DND-41 (cell line): ENCODE measurements at regions not wholly inside any gene's neighbourhood (a gene's known extent, or its start where the extent isn't known, plus 50 kb on each side); places are given as distances from the start of the nearest gene placed in this dataset.

Experiments used
- ATAC-seq: fragments of 200-7000 bp; cut with Tn5 transposase; 3 replicates; pipeline ENCODE4 v1.9.1; 2021; ENCODE audit warnings: low read depth; ENCODE audit not compliant: insufficient read depth
- DNase-seq: peaks from one replicate; pipeline ENCODE4 v3.0.0-alpha.2; 2020
- H2AFZ ChIP-seq: 2 replicates; pipeline ENCODE4 v1.6.0; 2012; ENCODE audit warnings: low read depth, low read length
- H3K27ac ChIP-seq: 2 replicates; pipeline ENCODE4 v1.5.1; 2012; ENCODE audit warnings: low read length, inconsistent platforms
- H3K27me3 ChIP-seq: fragments of 200-600 bp; sonication (generic); 2 replicates; pipeline ENCODE4 v1.6.0; 2012; ENCODE audit warnings: low read length, mild to moderate bottlenecking, inconsistent platforms; ENCODE audit not compliant: insufficient read depth, poor library complexity
- H3K36me3 ChIP-seq: 2 replicates; pipeline ENCODE4 v1.5.1; 2012; ENCODE audit warnings: low read length, inconsistent platforms; ENCODE audit not compliant: insufficient read depth
- H3K4me1 ChIP-seq: 2 replicates; pipeline ENCODE4 v1.5.1; 2012; ENCODE audit warnings: mild to moderate bottlenecking, low read length; ENCODE audit not compliant: insufficient read depth
- H3K4me2 ChIP-seq: 2 replicates; pipeline ENCODE4 v1.6.0; 2012; ENCODE audit warnings: mild to moderate bottlenecking, moderate library complexity, low read length, inconsistent platforms; ENCODE audit not compliant: insufficient read depth
- H3K4me3 ChIP-seq, 2 experiments: fragments of 200-600 bp in 1 of 2; shearing (Covaris generic) in 1 of 2; 2 replicates each; pipeline ENCODE4 v1.5.1; 2012 to 2016; ENCODE audit warnings: inconsistent platforms in 2 of 2, low read length in 2 of 2, mild to moderate bottlenecking in 2 of 2, low read depth in 1 of 2, moderate library complexity in 1 of 2
- H3K79me2 ChIP-seq: 2 replicates; pipeline ENCODE4 v1.6.0; 2012; ENCODE audit warnings: low read length, inconsistent platforms; ENCODE audit not compliant: insufficient read depth
- H3K9ac ChIP-seq: 2 replicates; pipeline ENCODE4 v1.6.0; 2012; ENCODE audit warnings: low read depth, mild to moderate bottlenecking, inconsistent platforms, low read length, moderate library complexity
- H3K9me3 ChIP-seq: 2 replicates; pipeline ENCODE4 v1.5.1; 2012; ENCODE audit warnings: low read length, moderate library complexity, mild to moderate bottlenecking, inconsistent platforms; ENCODE audit not compliant: insufficient read depth, severe bottlenecking
- H4K20me1 ChIP-seq: 2 replicates; pipeline ENCODE4 v1.6.0; 2012; ENCODE audit warnings: low read length; ENCODE audit not compliant: insufficient read depth
- CTCF ChIP-seq: IDR thresholded peaks from 2 replicates; pipeline ENCODE4 v1.5.1; 2012; ENCODE audit warnings: borderline replicate concordance, low read length, moderate library complexity, mild to moderate bottlenecking; ENCODE audit not compliant: poor library complexity, severe bottlenecking; ENCODE audit errors: extremely low read depth
- EZH2 ChIP-seq: IDR thresholded peaks from 3 replicates; pipeline ENCODE4 v1.6.1; 2012; ENCODE audit warnings: borderline replicate concordance, low read depth, mild to moderate bottlenecking, moderate library complexity, low read length, inconsistent platforms; ENCODE audit not compliant: severe bottlenecking

GRCh38 chr10:118957443-118957825, 72.1 kb upstream of the NANOS1 start:
- no peak for DNase-seq
- Histone ChIP-seq H3K27me3 (peaks cover 5% of the 10 kb centered on the region), H3K79me2 (no peaks in the 10 kb centered on the region), H4K20me1 (no peaks in the 10 kb centered on the region), H3K4me1 (peaks cover 11% of the 10 kb centered on the region), H3K9ac (no peak overlapping the region), H3K4me3 (no peak overlapping the region), H3K36me3 (no peaks in the 10 kb centered on the region), H3K4me2 (no peak overlapping the region), H3K27ac (no peak overlapping the region), H3K9me3 (no peaks in the 10 kb centered on the region), H2AFZ (no peak overlapping the region)
- no peak for TF ChIP-seq EZH2
- TF ChIP-seq CTCF, result no peak
- ATAC-seq, result no peak

- Histone ChIP-seq H3K4me2 (no peak overlapping the region), H3K4me1 (peaks cover 11% of the 10 kb centered on the region), H3K4me3 (no peak overlapping the region), H3K79me2 (no peaks in the 10 kb centered on the region), H2AFZ (no peak overlapping the region), H3K36me3 (no peaks in the 10 kb centered on the region), H3K9ac (no peak overlapping the region), H3K27me3 (peaks cover 5% of the 10 kb centered on the region), H4K20me1 (no peaks in the 10 kb centered on the region), H3K27ac (no peak overlapping the region), H3K9me3 (no peaks in the 10 kb centered on the region)
- no peak for DNase-seq
- TF ChIP-seq EZH2 (no peak), CTCF (no peak)
- ATAC-seq, result no peak
These were observed 71.5 kb upstream of the NANOS1 start for GRCh38 chr10:118957966-118958365.

- Histone ChIP-seq H4K20me1 (no peaks in the 10 kb centered on the region), H3K9me3 (no peaks in the 10 kb centered on the region), H3K79me2 (no peaks in the 10 kb centered on the region), H3K36me3 (no peaks in the 10 kb centered on the region), H3K4me2 (no peak overlapping the region), H3K4me1 (peaks cover 11% of the 10 kb centered on the region), H2AFZ (no peak overlapping the region), H3K27me3 (peaks cover 2% of the 10 kb centered on the region), H3K4me3 (no peak overlapping the region), H3K9ac (no peak overlapping the region), H3K27ac (no peak overlapping the region)
- no peak for ATAC-seq
- DNase-seq, result no peak
- TF ChIP-seq CTCF (no peak), EZH2 (no peak)
These were observed 71.0 kb upstream of the NANOS1 start for GRCh38 chr10:118958559-118958958.
